ENCODE measurements at regions not wholly inside any gene's neighbourhood (a gene's known extent, or its start where the extent isn't known, plus 50 kb on each side); places are given as distances from the start of the nearest gene placed in this dataset.

GRCh38 chr7:131211500-131211899, 116.2 kb upstream of the MKLN1 start:
- Histone ChIP-seq H3K36me3 (no peaks in the 10 kb centered on the region), H3K4me3 (no peak overlapping the region), H3K27me3 (no peaks in the 10 kb centered on the region), H3K27ac (peak overlapping the region in 1 of 2 donors; percentile 7), H3K9me3 (no peaks in the 10 kb centered on the region), H3K4me1 (peaks cover 0 to 17% (median 4%) of the 10 kb centered on the region in 4 donors)
- no peak for TF ChIP-seq CTCF (IDR thresholded peaks at IDR 0.05)
- intact Hi-C loops (cut with DNase I; ENCODE audit: low total_unique reads), result no loop called here
- no peak for DNase-seq

GRCh38 chr7:131212114-131212513, 115.6 kb upstream of the MKLN1 start:
- TF ChIP-seq CTCF (IDR thresholded peaks at IDR 0.05), result no peak
- Histone ChIP-seq H3K36me3 (no peaks in the 10 kb centered on the region), H3K27ac (peak overlapping the region; percentile 5 to 7), H3K27me3 (no peaks in the 10 kb centered on the region), H3K9me3 (no peaks in the 10 kb centered on the region), H3K4me1 (peaks cover 0 to 17% (median 4%) of the 10 kb centered on the region in 4 donors), H3K4me3 (no peak overlapping the region)
- DNase-seq, result no peak
- intact Hi-C loops (cut with DNase I; ENCODE audit: low total_unique reads), result no loop called here

GRCh38 chr7:131218727-131219128, 108.9 kb upstream of the MKLN1 start:
- peak overlapping the region in 1 of 2 donors; percentile 47 for H3K27ac ChIP-seq

GRCh38 chr7:131219312-131220041, 108.2 kb upstream of the MKLN1 start:
- peak overlapping the region; percentile 41 to 47 for H3K27ac ChIP-seq
- H3K9me3 ChIP-seq, result peaks cover 0 to 3% (median 0%) of the 10 kb centered on the region in 3 donors
- H3K4me3 ChIP-seq, result no peak overlapping the region
- no peaks in the 10 kb centered on the region for H3K36me3 ChIP-seq
- H3K27me3 ChIP-seq, result no peaks in the 10 kb centered on the region
- peak; percentile 81 to 83 for DNase-seq
- no peak for TF ChIP-seq CTCF (IDR thresholded peaks at IDR 0.05)
- H3K4me1 ChIP-seq, result peaks cover 0 to 19% (median 13%) of the 10 kb centered on the region in 4 donors
- intact Hi-C loops (cut with DNase I; ENCODE audit: low total_unique reads), result no loop called here

More at GRCh38 chr7:131218727-131219128, 108.9 kb upstream of the MKLN1 start:
- intact Hi-C loops (cut with DNase I; ENCODE audit: low total_unique reads), result no loop called here
- H3K27me3 ChIP-seq, result no peaks in the 10 kb centered on the region
- no peak overlapping the region for H3K4me3 ChIP-seq
- peaks cover 0 to 3% (median 0%) of the 10 kb centered on the region in 3 donors for H3K9me3 ChIP-seq
- TF ChIP-seq CTCF (IDR thresholded peaks at IDR 0.05), result no peak
- DNase-seq, result no peak
- peaks cover 0 to 19% (median 13%) of the 10 kb centered on the region in 4 donors for H3K4me1 ChIP-seq
- H3K36me3 ChIP-seq, result no peaks in the 10 kb centered on the region

- no peak for DNase-seq
- Histone ChIP-seq H3K27ac (no peak overlapping the region), H3K9me3 (peaks cover 0 to 3% (median 0%) of the 10 kb centered on the region in 3 donors), H3K4me1 (peaks cover 0 to 29% (median 15%) of the 10 kb centered on the region in 4 donors), H3K4me3 (no peak overlapping the region), H3K36me3 (no peaks in the 10 kb centered on the region), H3K27me3 (no peaks in the 10 kb centered on the region)
- TF ChIP-seq CTCF (IDR thresholded peaks at IDR 0.05), result no peak
- intact Hi-C loops (cut with DNase I; ENCODE audit: low total_unique reads), result no loop called here
Measured at GRCh38 chr7:131221061-131221460, 106.6 kb upstream of the MKLN1 start.
